GM23338 (cell line): ENCODE measurements at regions not wholly inside any gene's neighbourhood (a gene's known extent, or its start where the extent isn't known, plus 50 kb on each side); places are given as distances from the start of the nearest gene placed in this dataset.

Experiments used
- ATAC-seq: fragments of 200-7000 bp; cut with Tn5 transposase; 3 replicates; pipeline ENCODE4 v1.9.1; 2020
- DNase-seq: peaks from one replicate; pipeline ENCODE4 v3.0.0-alpha.2; 2015; ENCODE audit warnings: low spot score
- H2AFZ ChIP-seq: fragments of 200-600 bp; sonication (generic); 2 replicates; pipeline ENCODE4 v1.8.0; 2016; ENCODE audit warnings: antibody characterized with exemption, mild to moderate bottlenecking, moderate library complexity
- H3F3A ChIP-seq: fragments of 200-600 bp; sonication (generic); replicated peaks from 2 replicates; pipeline ENCODE4 v1.8.0; 2017; ENCODE audit warnings: antibody characterized with exemption, mixed run types, low read depth
- H3K27ac ChIP-seq: fragments of 200-600 bp; sonication (generic); 2 replicates; pipeline ENCODE4 v1.6.1; 2016; ENCODE audit warnings: low read depth
- H3K27me3 ChIP-seq: fragments of 200-600 bp; sonication (generic); 2 replicates; pipeline ENCODE4 v1.8.0; 2016; ENCODE audit warnings: mild to moderate bottlenecking, mixed run types, moderate library complexity; ENCODE audit not compliant: insufficient read depth
- H3K36me3 ChIP-seq: fragments of 200-600 bp; sonication (generic); 2 replicates; pipeline ENCODE4 v1.8.0; 2016; ENCODE audit warnings: mild to moderate bottlenecking; ENCODE audit not compliant: insufficient read depth
- H3K4me1 ChIP-seq: fragments of 200-600 bp; sonication (generic); 2 replicates; pipeline ENCODE4 v1.8.0; 2016; ENCODE audit warnings: mild to moderate bottlenecking, moderate library complexity; ENCODE audit not compliant: insufficient read depth
- H3K4me2 ChIP-seq: fragments of 200-600 bp; sonication (generic); 2 replicates; pipeline ENCODE4 v1.7.1; 2017; ENCODE audit warnings: mixed run types
- H3K4me3 ChIP-seq: fragments of 200-600 bp; sonication (generic); 2 replicates; pipeline ENCODE4 v1.6.1; 2016; ENCODE audit warnings: mixed run types
- H3K79me2 ChIP-seq: fragments of 200-600 bp; sonication (generic); replicated peaks from 2 replicates; pipeline ENCODE4 v1.8.0; 2017; ENCODE audit warnings: mild to moderate bottlenecking; ENCODE audit not compliant: insufficient read depth
- H3K9me2 ChIP-seq: fragments of 200-600 bp; sonication (generic); 2 replicates; pipeline ENCODE4 v1.8.0; 2017; ENCODE audit not compliant: insufficient read depth
- H4K20me1 ChIP-seq: fragments of 200-600 bp; sonication (generic); replicated peaks from 2 replicates; pipeline ENCODE4 v1.8.0; 2017; ENCODE audit warnings: mild to moderate bottlenecking; ENCODE audit not compliant: insufficient read depth
- H3K27ac Mint-ChIP-seq: 2 replicates; pipeline ENCODE4 v1.8.0; 2020; ENCODE audit warnings: inconsistent platforms, mild to moderate bottlenecking, moderate library complexity, mixed read lengths
- H3K27me3 Mint-ChIP-seq: 3 replicates; pipeline ENCODE4 v1.8.0; 2022; ENCODE audit warnings: low read depth, mild to moderate bottlenecking, moderate library complexity, mixed read lengths, inconsistent platforms; ENCODE audit not compliant: insufficient read depth, poor library complexity
- H3K36me3 Mint-ChIP-seq: 3 replicates; pipeline ENCODE4 v1.8.0; 2021; ENCODE audit warnings: low read depth, mild to moderate bottlenecking, inconsistent platforms, moderate library complexity, mixed read lengths
- H3K4me1 Mint-ChIP-seq: 3 replicates; pipeline ENCODE4 v1.8.0; 2020; ENCODE audit warnings: mild to moderate bottlenecking, inconsistent platforms, mixed read lengths
- H3K4me3 Mint-ChIP-seq: 3 replicates; pipeline ENCODE4 v1.8.0; 2021; ENCODE audit warnings: moderate library complexity, mild to moderate bottlenecking, inconsistent platforms, mixed read lengths
- H3K9me3 Mint-ChIP-seq: 3 replicates; pipeline ENCODE4 v1.8.0; 2020; ENCODE audit warnings: moderate library complexity, mild to moderate bottlenecking, inconsistent platforms, mixed read lengths
- CREB1 ChIP-seq: fragments of 250-450 bp; sonication (Bioruptor Pico); IDR thresholded peaks from 2 replicates; pipeline ENCODE4 v1.5.0; 2020; ENCODE audit warnings: low read depth, mild to moderate bottlenecking, moderate library complexity
- EZH2 ChIP-seq: fragments of 200-600 bp; sonication (generic); IDR thresholded peaks from one replicate; pipeline ENCODE4 v1.8.0; 2017; ENCODE audit warnings: antibody characterized with exemption, mild to moderate bottlenecking, low read depth; ENCODE audit not compliant: unreplicated experiment
- JUNB ChIP-seq: IDR thresholded peaks from one replicate; pipeline ENCODE4 v1.6.1; 2016; ENCODE audit warnings: antibody characterized with exemption; ENCODE audit not compliant: unreplicated experiment
- NANOG ChIP-seq: IDR thresholded peaks from 2 replicates; pipeline ENCODE4 v1.6.1; 2016; ENCODE audit warnings: antibody characterized with exemption, borderline replicate concordance
- POLR2AphosphoS5 ChIP-seq: IDR thresholded peaks from 2 replicates; pipeline ENCODE4 v1.6.1; 2016; ENCODE audit warnings: antibody characterized with exemption, low read depth
- STAT1 ChIP-seq: IDR thresholded peaks from one replicate; pipeline ENCODE4 v1.6.1; 2016; ENCODE audit warnings: antibody characterized with exemption; ENCODE audit not compliant: unreplicated experiment
- ZNF114 ChIP-seq: fragments of 250-450 bp; sonication (Bioruptor Pico); IDR thresholded peaks from 2 replicates; pipeline ENCODE4 v1.5.0; 2020; ENCODE audit warnings: mild to moderate bottlenecking, moderate library complexity
- TF ChIP-seq, protein P1 (sequence below): fragments of 250-450 bp; sonication (Bioruptor Pico); IDR thresholded peaks from 2 replicates; pipeline ENCODE4 v1.5.0; 2020; ENCODE audit warnings: mild to moderate bottlenecking, moderate library complexity
- TF ChIP-seq, protein P2 (sequence below): IDR thresholded peaks from one replicate; pipeline ENCODE4 v1.6.1; 2018; ENCODE audit warnings: antibody characterized with exemption; ENCODE audit not compliant: unreplicated experiment
- TF ChIP-seq, protein P3 (sequence below), 2 experiments: fragments of 200-600 bp in 1 of 2; sonication (generic) in 1 of 2; conservative IDR thresholded peaks; 2 replicates each; pipeline versions ENCODE4 v1.5.1 to v1.6.1; 2016 to 2017; ENCODE audit warnings: antibody characterized with exemption in 2 of 2, low read depth in 2 of 2, mild to moderate bottlenecking in 2 of 2, moderate library complexity in 1 of 2

DNA sequence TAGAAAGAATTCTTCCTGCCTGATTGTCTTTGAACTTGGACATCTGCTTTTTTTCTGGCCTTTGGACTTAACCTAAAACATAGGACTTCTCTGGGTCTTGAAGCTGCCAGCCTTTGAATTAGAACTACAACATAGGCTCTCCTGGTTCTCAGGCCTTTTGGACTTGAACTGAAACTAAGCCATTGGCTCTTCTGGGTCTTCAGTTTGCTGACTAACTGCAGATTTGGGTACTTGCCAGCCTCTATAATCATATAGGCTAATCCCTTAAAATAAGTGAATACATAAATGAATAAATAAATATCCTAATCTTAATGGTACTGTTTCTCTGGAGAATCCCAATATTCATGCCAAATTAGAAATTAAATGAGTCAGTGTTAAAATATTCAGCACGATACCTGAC is 473.4 kb upstream of the PAPPA start (continued):
- TF ChIP-seq, protein P1, sequence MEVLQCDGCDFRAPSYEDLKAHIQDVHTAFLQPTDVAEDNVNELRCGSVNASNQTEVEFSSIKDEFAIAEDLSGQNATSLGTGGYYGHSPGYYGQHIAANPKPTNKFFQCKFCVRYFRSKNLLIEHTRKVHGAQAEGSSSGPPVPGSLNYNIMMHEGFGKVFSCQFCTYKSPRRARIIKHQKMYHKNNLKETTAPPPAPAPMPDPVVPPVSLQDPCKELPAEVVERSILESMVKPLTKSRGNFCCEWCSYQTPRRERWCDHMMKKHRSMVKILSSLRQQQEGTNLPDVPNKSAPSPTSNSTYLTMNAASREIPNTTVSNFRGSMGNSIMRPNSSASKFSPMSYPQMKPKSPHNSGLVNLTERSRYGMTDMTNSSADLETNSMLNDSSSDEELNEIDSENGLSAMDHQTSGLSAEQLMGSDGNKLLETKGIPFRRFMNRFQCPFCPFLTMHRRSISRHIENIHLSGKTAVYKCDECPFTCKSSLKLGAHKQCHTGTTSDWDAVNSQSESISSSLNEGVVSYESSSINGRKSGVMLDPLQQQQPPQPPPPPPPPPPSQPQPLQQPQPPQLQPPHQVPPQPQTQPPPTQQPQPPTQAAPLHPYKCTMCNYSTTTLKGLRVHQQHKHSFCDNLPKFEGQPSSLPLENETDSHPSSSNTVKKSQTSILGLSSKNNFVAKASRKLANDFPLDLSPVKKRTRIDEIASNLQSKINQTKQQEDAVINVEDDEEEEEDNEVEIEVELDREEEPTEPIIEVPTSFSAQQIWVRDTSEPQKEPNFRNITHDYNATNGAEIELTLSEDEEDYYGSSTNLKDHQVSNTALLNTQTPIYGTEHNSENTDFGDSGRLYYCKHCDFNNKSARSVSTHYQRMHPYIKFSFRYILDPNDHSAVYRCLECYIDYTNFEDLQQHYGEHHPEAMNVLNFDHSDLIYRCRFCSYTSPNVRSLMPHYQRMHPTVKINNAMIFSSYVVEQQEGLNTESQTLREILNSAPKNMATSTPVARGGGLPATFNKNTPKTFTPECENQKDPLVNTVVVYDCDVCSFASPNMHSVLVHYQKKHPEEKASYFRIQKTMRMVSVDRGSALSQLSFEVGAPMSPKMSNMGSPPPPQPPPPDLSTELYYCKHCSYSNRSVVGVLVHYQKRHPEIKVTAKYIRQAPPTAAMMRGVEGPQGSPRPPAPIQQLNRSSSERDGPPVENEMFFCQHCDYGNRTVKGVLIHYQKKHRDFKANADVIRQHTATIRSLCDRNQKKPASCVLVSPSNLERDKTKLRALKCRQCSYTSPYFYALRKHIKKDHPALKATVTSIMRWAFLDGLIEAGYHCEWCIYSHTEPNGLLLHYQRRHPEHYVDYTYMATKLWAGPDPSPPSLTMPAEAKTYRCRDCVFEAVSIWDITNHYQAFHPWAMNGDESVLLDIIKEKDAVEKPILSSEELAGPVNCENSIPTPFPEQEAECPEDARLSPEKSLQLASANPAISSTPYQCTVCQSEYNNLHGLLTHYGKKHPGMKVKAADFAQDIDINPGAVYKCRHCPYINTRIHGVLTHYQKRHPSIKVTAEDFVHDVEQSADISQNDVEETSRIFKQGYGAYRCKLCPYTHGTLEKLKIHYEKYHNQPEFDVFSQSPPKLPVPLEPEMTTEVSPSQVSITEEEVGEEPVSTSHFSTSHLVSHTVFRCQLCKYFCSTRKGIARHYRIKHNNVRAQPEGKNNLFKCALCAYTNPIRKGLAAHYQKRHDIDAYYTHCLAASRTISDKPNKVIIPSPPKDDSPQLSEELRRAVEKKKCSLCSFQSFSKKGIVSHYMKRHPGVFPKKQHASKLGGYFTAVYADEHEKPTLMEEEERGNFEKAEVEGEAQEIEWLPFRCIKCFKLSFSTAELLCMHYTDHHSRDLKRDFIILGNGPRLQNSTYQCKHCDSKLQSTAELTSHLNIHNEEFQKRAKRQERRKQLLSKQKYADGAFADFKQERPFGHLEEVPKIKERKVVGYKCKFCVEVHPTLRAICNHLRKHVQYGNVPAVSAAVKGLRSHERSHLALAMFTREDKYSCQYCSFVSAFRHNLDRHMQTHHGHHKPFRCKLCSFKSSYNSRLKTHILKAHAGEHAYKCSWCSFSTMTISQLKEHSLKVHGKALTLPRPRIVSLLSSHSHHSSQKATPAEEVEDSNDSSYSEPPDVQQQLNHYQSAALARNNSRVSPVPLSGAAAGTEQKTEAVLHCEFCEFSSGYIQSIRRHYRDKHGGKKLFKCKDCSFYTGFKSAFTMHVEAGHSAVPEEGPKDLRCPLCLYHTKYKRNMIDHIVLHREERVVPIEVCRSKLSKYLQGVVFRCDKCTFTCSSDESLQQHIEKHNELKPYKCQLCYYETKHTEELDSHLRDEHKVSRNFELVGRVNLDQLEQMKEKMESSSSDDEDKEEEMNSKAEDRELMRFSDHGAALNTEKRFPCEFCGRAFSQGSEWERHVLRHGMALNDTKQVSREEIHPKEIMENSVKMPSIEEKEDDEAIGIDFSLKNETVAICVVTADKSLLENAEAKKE (CRISPR knock-in tag), result no peak
- TF ChIP-seq ZNF114 (CRISPR knock-in tag) (no peak), STAT1 (no peak), CREB1 (CRISPR knock-in tag) (no peak)
- TF ChIP-seq, protein P2, sequence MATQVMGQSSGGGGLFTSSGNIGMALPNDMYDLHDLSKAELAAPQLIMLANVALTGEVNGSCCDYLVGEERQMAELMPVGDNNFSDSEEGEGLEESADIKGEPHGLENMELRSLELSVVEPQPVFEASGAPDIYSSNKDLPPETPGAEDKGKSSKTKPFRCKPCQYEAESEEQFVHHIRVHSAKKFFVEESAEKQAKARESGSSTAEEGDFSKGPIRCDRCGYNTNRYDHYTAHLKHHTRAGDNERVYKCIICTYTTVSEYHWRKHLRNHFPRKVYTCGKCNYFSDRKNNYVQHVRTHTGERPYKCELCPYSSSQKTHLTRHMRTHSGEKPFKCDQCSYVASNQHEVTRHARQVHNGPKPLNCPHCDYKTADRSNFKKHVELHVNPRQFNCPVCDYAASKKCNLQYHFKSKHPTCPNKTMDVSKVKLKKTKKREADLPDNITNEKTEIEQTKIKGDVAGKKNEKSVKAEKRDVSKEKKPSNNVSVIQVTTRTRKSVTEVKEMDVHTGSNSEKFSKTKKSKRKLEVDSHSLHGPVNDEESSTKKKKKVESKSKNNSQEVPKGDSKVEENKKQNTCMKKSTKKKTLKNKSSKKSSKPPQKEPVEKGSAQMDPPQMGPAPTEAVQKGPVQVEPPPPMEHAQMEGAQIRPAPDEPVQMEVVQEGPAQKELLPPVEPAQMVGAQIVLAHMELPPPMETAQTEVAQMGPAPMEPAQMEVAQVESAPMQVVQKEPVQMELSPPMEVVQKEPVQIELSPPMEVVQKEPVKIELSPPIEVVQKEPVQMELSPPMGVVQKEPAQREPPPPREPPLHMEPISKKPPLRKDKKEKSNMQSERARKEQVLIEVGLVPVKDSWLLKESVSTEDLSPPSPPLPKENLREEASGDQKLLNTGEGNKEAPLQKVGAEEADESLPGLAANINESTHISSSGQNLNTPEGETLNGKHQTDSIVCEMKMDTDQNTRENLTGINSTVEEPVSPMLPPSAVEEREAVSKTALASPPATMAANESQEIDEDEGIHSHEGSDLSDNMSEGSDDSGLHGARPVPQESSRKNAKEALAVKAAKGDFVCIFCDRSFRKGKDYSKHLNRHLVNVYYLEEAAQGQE, result no peak

DNA sequence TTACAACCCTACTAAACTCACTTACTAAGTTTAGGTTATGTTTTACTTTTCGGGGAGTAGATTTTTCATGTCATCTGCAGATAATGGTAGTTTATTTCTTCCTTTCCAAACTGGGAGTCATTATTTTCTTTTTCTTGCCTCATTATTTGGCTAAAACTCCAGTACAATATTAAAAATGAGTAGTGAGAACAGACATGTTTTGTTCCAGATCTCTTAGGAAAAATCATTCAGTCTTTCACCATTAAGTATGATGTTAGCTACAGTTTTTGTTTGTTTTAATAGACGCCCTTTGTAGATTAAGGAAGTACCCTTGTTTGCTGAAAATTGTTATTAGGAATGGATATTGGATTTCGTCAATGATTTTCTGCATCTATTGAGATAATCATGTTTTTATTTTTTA is 472.0 kb upstream of the PAPPA start:
- Histone ChIP-seq H3K4me3 (no peak overlapping the region), H3K9me2 (no peaks in the 10 kb centered on the region), H3F3A (no peaks in the 10 kb centered on the region), H2AFZ (no peak overlapping the region), H4K20me1 (no peaks in the 10 kb centered on the region), H3K27me3 (no peaks in the 10 kb centered on the region), H3K79me2 (no peaks in the 10 kb centered on the region), H3K4me1 (peaks cover 8% of the 10 kb centered on the region; the same call in 1 of the 2 replicates), H3K27ac (no peak overlapping the region), H3K4me2 (no peak overlapping the region), H3K36me3 (no peaks in the 10 kb centered on the region)
- no peak overlapping the region for H3K27ac Mint-ChIP-seq
- peaks cover 8% of the 10 kb centered on the region; the same call in 2 of the 3 replicates for H3K4me1 Mint-ChIP-seq
- no peak overlapping the region for H3K4me3 Mint-ChIP-seq
- peaks cover 6% of the 10 kb centered on the region; the same call in 1 of the 3 replicates for H3K36me3 Mint-ChIP-seq
- DNase-seq (no peak), ATAC-seq (no peak)
- H3K9me3 Mint-ChIP-seq, result peaks cover 11% of the 10 kb centered on the region; the same call in 2 of the 3 replicates
- H3K27me3 Mint-ChIP-seq, result no peaks in the 10 kb centered on the region
- TF ChIP-seq CREB1 (CRISPR knock-in tag), result no peak
- TF ChIP-seq, protein P2, result no peak
- no peak for TF ChIP-seq JUNB
- no peak for TF ChIP-seq NANOG
- no peak for TF ChIP-seq ZNF114 (CRISPR knock-in tag)
- no peak for TF ChIP-seq POLR2AphosphoS5
- TF ChIP-seq EZH2, result no peak
- TF ChIP-seq, protein P3, sequence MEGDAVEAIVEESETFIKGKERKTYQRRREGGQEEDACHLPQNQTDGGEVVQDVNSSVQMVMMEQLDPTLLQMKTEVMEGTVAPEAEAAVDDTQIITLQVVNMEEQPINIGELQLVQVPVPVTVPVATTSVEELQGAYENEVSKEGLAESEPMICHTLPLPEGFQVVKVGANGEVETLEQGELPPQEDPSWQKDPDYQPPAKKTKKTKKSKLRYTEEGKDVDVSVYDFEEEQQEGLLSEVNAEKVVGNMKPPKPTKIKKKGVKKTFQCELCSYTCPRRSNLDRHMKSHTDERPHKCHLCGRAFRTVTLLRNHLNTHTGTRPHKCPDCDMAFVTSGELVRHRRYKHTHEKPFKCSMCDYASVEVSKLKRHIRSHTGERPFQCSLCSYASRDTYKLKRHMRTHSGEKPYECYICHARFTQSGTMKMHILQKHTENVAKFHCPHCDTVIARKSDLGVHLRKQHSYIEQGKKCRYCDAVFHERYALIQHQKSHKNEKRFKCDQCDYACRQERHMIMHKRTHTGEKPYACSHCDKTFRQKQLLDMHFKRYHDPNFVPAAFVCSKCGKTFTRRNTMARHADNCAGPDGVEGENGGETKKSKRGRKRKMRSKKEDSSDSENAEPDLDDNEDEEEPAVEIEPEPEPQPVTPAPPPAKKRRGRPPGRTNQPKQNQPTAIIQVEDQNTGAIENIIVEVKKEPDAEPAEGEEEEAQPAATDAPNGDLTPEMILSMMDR (conservative IDR thresholded peaks at IDR 0.05; ENCODE audit: low read depth in 2 of 2), result no peak
- no peak for TF ChIP-seq STAT1
